ENCODE measurements at regions not wholly inside any gene's neighbourhood (a gene's known extent, or its start where the extent isn't known, plus 50 kb on each side); places are given as distances from the start of the nearest gene placed in this dataset.
A peak's percentile ranks its signal among the peaks of the same experiment; 100 is the strongest.

DNA sequence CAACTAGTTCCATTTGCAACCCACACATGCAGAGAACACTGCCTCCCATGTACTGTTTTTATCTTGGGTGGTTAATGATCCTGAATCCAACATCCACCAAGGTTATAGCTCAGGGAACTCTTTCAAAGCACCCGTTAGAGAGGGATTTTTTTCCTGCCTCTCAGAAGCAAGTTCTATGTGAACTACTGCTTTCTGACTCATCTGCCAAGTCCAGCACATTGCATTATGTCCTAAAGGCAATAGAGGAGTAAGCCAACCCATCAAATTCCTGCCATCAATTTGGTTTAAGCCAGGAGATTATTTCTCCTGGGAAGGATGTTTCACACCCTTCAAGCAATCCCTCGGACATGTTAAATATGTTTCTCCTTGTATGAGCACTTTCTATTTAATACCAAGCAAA is 334.5 kb downstream of the GASK1B start:
- no peak for DNase-seq

- no peak for DNase-seq
Observed at GRCh38 chr4:157837071-157837703, 335.6 kb downstream of the GASK1B start.

DNA sequence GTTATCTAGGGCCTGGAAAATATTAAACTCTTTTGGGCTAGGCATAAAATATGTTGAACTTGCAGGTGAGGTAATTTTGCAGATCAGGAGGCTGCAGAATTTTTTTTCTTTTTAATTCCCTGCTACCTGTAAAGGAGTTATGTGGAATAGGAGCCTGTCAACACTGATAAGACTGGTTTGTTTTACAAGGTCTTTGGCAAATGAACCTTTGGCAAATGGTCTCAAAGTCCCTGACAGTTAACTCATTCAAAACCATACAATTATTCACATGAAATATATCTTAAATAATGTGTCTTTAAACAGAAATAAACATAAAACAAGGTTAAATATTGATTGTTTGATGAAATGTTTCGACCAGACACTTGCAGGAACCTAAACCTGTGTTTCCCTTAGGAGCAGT is 340.2 kb downstream of the GASK1B start:
- no peak for DNase-seq

DNA sequence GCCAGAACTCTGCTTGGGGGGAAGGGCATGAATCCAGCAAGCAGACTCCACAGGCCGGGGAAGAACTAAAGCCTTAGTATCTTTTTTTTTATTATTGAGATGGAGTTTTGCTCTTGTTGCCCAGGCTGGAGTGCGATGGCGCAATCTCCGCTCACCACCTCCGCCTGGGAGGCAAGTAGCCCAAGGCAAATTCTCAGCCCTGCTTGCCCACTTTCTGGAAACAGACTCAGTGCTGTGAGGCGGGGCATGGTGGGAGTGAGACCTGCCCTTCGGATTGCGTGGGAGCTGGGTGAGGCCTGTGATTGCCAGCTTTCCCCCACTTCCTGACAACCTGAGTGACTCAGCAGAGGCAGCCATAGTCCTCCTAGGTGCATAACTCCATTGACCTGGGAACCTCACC is 348.8 kb downstream of the GASK1B start:
- no peak for DNase-seq

DNA sequence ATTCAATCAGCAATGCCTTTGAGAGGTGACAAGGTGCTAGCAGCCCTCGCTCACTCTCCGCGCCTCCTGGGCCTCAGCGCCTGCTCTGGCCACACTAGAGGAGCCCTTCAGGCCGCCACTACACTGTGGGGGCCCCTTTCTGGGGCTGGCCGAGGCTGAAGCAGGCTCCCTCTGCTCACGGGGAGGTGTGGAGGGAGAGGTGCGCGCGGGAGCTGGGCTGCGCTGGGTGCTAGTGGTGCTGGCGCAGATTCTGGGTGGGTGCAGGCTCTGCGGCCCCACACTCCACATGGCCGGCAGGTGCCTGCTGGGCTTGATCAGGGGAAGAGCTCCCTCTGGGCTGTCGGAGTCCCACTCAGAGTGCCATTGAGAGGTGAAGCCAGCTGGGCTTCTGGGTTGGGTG is 351.0 kb downstream of the GASK1B start:
- no peak for DNase-seq

DNA sequence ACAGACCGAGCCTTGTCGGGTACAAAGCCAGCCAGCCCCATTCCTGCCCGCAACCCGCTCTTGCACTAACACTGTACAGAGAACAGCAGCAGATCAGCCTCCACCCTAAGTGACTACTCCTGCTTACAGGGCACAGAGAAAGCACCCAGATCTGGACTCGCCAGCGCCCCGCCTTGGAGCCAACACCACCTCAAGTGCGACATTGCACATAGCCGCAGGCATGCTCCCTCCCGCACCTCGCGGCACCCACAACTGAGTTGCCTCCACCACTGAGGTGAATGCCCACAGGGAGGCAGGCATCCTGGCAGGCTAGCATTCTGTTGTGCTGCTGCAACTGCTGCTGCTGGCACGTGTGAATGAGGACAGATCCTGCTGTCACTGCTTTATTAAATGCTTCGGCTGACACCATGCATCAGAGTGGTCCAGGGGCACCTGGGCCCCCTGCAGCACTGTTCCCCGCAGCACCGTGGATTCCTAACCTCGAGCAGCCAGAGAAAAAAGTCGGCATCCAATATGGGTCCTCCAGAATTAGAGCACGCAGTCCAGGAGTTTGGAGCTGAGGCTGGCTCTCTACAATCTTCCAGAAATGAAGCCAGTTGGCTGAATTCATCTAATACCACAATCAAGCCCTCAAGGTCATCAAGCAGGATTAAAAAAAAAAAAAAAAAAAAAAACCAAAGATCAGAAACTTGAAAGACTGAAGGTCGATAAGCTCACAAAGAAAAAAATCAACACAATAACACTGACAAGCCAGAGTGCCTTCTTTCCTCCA is 352.9 kb downstream of the GASK1B start:
- no peak for DNase-seq

- DNase-seq: no peak
Observed at GRCh38 chr4:157818946-157819692, 353.7 kb downstream of the GASK1B start.

DNA sequence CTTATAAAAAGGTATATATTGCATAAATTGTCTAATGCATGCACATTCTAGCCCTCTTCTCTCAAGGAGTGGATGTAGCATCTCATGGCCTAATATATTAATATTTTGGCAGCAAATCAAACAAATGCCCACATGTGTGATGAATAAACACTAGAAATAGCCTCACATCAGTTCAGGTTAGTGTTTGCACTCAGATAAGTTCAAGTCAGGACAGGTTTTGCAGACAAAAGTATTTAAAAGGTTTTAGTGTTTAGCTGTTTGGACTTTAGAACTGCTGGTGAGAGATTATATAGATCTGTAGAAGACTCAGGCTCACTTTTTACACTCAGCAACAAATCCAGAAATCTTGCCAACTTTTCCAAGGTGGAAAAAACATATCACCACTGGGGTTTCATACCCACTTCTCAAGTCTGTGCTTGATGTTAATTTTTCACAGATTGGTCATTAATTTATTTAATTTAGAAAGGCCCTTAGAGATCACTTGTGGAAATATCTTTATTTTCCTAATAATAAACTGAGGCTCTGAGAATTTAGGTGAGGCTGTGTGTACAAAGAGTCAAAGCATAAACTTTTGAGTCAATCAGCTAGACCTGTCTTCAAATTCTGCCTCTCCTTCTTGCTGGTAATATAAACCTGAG is 362.6 kb downstream of the GASK1B start:
- no peak for DNase-seq

GRCh38 chr4:157808796-157809383 is 363.9 kb downstream of the GASK1B start:
- no peak for DNase-seq

DNA sequence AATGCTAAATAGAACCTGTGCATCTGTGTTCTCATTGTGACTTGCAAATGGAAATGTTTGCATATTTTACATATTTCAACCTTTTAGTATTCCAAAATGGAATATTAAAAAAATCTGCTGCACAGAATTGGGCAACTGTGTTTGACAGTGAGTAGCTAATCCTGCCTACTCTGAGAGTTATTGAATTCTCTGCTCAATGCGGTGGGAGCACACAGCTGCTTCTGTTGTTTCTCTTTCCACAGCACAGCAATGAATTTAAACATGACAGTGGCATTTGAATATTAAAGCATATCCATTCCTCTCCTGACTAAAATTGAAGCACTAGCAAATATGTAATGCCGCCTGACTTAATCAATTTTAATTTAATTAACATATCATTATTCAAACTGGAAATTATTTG is 366.6 kb downstream of the GASK1B start:
- DNase-seq: no peak

DNA sequence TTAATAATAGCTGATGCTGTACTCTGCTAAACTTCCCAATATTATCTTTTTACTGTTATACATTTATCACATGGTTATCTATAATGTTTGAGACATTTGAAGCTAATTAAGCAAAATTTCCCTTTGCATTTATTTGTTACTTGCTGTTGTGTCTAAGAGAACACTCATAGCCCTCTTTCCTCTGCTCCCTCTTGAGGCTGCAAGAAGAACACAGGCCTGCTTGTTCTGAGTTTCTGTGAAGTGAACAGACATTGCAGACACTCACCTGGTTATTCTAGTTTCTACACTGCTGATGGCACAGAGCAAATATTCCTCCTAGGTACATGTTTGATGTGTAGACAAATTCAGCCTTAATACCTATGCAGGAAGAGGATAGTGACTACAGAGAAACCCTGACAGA is 367.8 kb downstream of the GASK1B start:
- DNase-seq: peak; percentile 19

DNA sequence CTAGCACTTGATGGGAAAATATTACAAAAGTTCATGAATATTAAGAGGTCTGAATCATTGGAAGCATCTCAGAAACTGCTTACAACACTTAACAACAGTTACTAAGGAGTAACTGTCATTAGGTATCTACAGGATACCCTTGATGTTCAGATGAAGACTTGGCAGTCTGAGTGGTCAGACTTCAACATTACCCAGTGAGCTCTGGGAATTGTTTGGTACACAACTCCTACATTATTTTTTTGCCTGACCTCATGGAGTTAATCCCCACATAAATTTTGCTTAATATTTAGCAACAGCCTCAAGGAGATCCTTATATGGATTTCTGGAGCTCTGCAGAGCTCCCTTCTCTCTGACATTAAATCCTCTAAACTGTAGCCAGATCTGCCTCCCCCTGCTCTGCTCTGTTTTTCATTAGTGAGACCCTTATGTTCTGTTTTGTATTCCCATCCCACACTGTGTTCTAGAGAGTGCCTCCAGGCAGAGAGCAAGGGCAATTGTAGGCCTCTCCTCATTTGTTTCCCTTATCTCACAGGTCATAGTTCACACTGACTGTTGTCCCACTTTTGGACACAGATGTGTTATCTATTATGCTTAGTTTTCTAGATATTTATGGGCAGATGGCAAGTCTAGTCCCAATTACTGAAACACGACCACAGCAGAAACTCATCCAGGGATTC is 368.8 kb downstream of the GASK1B start:
- DNase-seq: no peak

GRCh38 chr4:157803421-157803820 is 369.4 kb downstream of the GASK1B start:
- no peak for DNase-seq

DNA sequence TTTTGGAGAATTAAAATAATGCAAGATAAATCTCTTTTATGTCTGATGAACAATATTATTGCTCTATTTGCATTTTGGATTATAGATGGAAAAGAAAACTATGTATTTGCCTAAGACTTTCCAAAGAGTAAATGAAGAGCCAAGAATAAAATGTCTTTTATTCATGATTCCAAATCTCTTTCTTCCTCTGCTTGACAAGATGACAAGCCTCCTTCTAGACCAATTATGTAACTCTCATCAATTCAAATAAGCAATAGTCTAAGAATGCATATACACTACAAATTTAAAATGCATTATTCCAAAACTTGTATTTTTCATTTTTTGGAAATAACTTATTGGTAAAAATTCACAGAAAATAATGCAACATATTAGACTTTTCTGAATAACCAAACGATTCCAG is 377.3 kb downstream of the GASK1B start:
- DNase-seq: no peak

- no peak for DNase-seq
Observed at GRCh38 chr4:157792716-157793115, 380.1 kb downstream of the GASK1B start.

GRCh38 chr4:157791236-157791635 is 381.6 kb downstream of the GASK1B start:
- DNase-seq: no peak

DNA sequence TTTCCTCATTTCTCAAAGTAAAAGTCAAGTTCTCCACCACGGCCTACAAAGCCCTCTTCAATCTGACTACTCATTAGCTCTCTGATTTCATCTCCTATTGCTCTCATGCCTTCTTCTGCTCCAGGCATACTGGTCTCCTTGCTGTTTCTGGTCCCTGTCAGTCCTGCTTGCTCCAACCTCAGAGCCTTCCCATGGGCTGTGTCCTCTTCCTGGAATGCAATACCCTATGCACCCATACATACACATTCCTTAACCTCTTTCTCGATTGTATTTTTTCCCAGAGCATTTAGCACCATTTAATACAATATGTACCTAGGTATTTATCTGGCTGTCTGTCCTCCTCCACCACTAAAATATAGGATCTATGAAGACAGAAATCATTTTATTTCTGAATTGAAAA is 385.2 kb downstream of the GASK1B start:
- DNase-seq: no peak

- DNase-seq: no peak
Observed at GRCh38 chr4:157781361-157781760, 391.5 kb downstream of the GASK1B start.

DNA sequence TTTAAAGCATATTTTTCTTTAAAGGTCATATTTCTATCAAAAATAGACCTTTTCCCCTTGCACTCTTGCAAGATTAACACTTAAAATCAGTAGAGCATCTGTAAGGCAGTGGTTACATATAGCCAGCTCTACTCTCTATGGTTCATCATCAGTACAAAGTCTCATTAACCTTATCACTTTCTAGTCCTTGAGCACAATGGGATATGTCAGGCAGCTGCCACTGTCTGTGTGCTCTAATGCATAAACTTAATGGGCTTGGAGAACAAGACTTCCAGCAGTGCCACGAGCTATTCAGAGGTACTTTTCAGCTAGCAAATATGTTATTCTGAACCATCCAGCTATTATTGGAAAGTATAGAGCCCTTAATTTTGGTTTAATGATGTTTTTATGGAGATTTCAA is 393.7 kb downstream of the GASK1B start:
- DNase-seq: no peak

DNA sequence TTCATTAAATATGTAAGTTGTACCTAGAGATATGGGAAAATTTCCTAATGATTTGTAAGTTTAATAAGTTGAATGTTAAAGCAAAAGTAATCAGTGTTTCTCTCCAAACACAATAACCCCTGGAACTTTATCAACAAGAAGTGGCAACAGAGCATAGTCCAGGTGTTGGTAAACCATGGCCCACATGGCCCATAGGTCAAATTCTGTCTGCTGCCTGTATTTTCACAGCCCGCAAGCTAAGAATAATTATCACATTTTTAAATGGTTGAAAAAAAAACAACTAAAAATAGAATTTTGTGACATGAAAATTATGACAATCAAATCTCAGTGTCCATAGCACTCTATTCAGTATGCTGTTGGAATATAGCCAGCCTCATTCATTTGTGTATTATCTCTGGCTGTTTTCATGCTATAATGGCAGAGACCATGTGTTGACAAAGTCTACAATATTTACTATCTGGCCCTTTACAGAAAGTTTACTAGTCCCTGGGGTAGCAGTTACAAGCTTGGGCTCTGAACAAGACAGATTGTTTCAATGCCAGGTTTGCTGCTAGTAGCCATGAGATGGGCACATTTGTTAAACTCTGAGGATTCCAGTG is 395.8 kb downstream of the GASK1B start:
- DNase-seq: no peak

DNA sequence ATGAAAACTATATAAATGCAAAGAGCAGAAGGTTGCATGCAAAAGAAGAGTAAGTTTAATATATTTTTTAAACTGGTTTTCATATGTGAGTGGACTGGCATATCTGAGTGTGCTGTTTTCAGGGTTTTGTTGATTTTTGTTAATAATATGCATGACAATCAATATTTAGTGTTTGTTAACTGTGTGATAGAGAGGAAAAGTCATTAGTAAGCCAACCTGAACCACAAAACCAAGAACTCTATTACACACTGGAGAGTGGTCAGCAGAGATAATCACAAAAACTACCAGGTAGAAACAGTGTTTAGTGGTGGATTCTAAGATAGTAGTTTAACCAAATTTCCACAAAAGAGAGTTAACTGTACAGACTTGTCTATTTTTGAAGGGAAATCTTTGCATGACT is 396.9 kb downstream of the GASK1B start:
- DNase-seq: no peak

GRCh38 chr4:157772907-157773306 is 399.9 kb downstream of the GASK1B start:
- no peak for DNase-seq
